ENCODE measurements at regions not wholly inside any gene's neighbourhood (a gene's known extent, or its start where the extent isn't known, plus 50 kb on each side); places are given as distances from the start of the nearest gene placed in this dataset.

- Histone ChIP-seq H3K9me3 (replicated peaks; ENCODE audit: insufficient read depth, low read length) (no peaks in the 10 kb centered on the region), H3K27me3 (replicated peaks; ENCODE audit: insufficient read depth, low read length) (peaks cover 31% of the 10 kb centered on the region), H4K20me1 (ENCODE audit: insufficient read depth, low read length) (no peaks in the 10 kb centered on the region), H3K27ac (ENCODE audit: low read length) (no peak overlapping the region), H3K4me1 (ENCODE audit: low read length) (no peaks in the 10 kb centered on the region), H3K4me3 (ENCODE audit: low read length) (no peak overlapping the region), H3K79me2 (ENCODE audit: low read length) (no peaks in the 10 kb centered on the region), H3K9me2 (replicated peaks; ENCODE audit: insufficient read depth, low read length) (no peaks in the 10 kb centered on the region), H3F3A (ENCODE audit: insufficient read depth, low read length) (no peaks in the 10 kb centered on the region), H3K4me2 (ENCODE audit: low read depth, low read length) (no peak overlapping the region), H3K36me3 (replicated peaks; ENCODE audit: insufficient read depth, low read length) (no peaks in the 10 kb centered on the region), H3K9ac (ENCODE audit: low read length) (no peak overlapping the region), H2AFZ (ENCODE audit: low read length) (no peak overlapping the region)
- TF ChIP-seq EZH2 (optimal IDR thresholded peaks at IDR 0.05; ENCODE audit: low read depth, low read length) = no peak
- TF ChIP-seq EZH2phosphoT487 (IDR thresholded peaks at IDR 0.05; ENCODE audit: low read length) = no peak
- TF ChIP-seq CTCF (IDR thresholded peaks at IDR 0.05; ENCODE audit: low read length) = no peak
- DNase-seq = no peak
These were observed 50.0 kb upstream of the LHX5 start for GRCh38 chr12:113521708-113522107.
